SK-MEL-5 (cell line): ENCODE measurements at regions not wholly inside any gene's neighbourhood (a gene's known extent, or its start where the extent isn't known, plus 50 kb on each side); places are given as distances from the start of the nearest gene placed in this dataset.
"Not testable (repeated sequence)": the region's sequence is repeated elsewhere in the genome, so short reads cannot be mapped to it uniquely, and the experiment has no call there.

ENCODE experiments used
- DNase-seq: peaks from one replicate; pipeline ENCODE4 v3.0.0-alpha.2; 2016; ENCODE audit warnings: low read depth, low spot score
- in situ Hi-C: cut with HindIII; loops from 2 replicates; pipeline ENCODE4 v1.10.0; 2016; ENCODE audit warnings: low sequenced_read_pairs, high pct_unique_total_duplicates, low pct_unique_long_range_greater_than_20kb

DNA sequence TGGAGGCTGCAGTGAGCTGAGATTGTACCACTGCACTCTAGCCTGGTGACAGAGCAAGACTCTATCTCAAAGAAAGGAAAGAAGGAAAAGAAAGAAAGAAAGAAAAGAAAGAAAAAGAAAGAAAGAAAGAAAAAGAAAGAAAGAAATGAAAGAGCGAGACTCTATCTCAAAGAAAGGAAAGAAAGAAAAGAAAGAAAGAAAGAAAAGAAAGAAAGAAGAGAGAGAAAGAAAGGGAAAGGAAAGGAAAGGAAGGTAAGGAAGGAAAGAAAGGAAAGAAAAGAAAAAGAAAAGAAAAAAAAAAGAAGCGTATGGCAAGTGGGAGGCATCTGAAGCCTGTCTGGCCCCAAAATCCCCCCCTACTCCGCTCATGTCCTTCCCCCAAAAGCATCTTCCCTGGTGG lies 182.3 kb upstream of the MSX2 start:
- no peak for DNase-seq
- in situ Hi-C loops = no loop called here

DNA sequence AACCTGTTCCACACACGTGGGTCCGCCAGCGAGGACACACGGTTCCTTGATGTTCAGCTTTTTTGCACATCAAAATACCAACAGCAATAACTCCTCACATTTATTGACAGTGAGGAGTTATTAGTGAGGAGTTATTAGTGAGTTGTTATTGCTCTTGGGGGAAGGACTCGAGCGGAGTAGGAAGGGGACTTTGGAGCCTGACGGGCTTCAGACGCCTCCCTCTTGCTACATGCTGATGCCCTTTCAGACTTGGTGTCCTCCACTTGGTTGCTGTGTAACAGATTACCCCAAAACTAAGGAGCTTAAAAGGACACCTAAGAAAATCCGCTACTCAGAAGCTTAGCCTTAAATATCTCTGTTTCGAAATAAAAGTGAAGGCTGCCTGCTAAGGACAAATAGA lies 181.9 kb upstream of the MSX2 start:
- DNase-seq = no peak
- in situ Hi-C loops = no loop called here

DNA sequence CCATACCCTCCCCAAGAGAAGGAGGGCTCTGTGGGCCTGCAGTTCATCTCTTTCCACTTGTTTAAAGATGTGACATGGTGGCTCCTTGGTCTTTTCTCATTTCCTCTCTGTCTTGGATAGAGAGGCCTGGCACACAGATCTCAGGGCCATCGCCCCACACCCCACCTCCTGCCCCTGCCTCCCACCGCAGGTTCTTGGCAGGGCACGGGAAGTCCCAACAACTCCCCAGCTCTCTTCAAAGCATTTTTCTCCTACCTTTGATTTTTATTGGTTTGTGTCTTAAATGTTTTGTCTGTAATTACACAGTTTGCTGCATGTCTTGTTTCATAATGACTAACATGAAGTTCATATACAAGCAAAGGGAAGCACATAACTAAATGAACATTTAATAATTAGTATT lies 178.5 kb upstream of the MSX2 start:
- in situ Hi-C loops = no loop called here
- DNase-seq = no peak

DNA sequence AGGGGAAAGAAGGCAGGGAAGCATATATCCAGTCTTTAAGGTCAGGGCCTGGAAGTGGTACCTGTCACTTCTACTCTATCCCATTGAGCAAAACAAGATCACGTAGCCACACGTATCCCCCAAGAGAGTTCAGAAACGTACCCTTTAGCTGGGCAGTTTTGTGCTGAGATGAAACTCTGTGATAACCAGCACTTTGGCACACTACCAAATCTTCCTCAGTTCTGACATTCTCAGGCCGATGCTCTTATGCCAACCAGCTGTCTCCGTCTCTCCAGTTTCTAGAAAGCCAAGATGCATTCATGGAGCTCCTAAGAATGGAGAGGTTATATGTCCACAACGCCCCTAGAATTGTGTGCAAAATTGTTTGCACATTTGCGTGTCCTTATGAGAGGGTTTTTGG lies 176.6 kb upstream of the MSX2 start:
- no peak for DNase-seq
- in situ Hi-C loops = no loop called here

DNA sequence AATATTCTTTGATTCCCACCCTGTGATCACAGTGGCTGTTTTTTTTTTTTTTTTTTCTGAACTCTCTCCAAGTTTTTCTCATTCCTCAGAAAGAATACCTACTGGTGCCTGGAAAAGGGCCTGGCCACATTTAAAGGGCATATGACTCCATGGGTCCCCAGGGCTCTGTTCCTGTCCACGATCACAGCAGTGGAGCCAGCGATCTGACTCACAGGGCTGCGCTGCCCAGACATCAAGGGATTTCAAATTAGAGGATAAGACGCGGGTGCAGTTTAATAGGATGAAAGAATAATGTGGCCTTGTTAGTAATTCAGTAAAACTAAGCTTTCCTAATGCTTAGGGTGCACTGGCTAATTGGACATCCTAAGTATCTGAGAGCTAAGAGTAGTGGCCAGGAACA lies 175.1 kb upstream of the MSX2 start:
- no peak for DNase-seq
- in situ Hi-C loops = no loop called here

DNA sequence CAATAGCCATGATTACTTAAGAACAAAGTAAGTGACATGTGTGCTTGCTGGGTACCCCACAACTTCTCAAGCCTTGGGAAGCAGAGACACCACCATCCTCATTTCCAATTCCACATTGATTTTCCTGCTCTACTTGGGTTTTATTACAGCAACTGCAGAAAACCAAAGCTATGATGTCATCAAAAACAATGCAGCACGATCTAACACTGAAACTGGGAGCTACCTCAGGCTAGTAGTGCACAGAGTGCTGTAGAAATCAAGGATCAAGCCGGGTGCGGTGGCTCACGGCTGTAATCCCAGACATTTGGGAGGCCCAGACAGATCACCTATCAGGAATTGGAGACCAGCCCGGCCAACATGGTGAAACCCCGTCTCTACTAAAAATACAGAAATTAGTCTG lies 174.4 kb upstream of the MSX2 start:
- DNase-seq = no peak
- in situ Hi-C loops = no loop called here

DNA sequence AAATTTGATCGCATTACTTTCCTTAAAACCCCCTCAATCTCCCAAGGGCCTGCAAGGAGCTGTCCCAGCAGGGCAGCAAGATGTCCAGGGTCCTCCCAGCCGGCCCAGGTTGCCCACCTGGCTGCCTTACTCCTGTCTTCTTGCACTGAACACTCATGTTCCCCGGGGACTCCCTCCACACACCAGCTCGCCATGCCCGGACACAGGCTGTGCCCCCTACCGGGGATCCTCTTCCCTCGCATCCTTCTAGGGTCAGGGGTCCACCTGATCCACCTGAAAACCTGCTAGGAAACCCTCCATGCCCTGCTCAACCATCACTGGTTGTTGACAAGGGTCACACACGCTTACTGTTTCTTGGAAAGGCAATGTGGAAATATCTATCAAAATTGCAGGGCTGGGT lies 172.0 kb upstream of the MSX2 start:
- in situ Hi-C loops = no loop called here
- no peak for DNase-seq

DNA sequence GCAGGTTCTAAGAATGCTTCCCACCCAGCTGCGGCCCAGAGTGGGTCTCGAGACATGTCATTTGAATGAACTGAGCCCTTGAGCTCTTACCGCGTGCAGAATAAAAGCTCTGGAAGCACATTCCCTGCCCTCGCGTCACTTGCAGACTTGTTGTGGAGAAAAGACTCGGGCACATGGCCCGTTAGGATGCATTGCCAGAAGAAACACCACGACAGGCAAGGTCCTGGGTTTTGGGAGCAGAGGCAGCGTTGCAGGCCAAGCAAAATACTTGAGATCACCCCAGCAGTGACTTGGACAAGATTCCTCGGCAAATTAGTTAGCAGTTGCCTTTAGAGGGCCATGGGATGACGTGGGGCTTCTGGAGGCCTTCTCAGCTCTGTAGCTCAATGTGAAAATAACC lies 170.8 kb upstream of the MSX2 start:
- in situ Hi-C loops = no loop called here
- no peak for DNase-seq

DNA sequence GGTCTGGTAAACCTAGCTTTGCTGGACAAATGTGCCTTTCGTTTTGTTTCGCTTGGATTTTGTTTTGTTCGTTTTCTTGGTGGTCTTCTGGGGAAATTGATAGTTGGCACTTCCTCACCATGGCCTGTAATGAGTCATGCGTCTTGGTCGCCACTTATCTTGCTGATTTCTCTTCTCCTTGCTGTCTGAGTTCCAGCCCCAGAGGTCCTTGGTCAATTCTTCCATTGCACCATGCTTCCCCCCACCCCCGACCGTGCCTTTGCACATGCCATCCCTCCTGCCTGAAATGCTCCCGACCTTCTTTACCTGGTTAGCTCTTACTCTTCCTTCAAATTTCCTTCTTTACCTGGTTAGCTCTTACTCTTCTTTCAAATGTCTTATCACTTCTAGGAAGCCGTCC lies 168.7 kb upstream of the MSX2 start:
- in situ Hi-C loops = no loop called here
- DNase-seq = no peak

DNA sequence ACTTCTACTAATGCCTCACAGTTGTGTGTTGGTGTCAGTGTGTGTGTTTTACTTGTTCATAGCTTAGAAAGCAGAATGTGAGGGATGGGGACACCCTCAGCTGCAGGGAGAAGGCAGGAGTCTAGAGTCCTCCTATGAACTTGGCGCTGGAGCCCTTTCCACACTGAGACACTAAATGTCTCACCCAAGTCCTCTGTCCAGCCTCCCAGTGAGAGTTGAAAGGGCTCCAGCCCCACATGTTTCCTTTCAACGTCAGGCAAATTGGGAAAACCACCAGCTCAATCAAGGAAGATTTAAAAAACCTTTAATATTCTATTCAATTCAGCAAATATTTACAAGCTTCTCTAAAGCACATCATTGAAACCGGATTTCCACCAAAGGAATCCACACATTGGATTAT lies 167.6 kb upstream of the MSX2 start:
- in situ Hi-C loops = no loop called here
- DNase-seq = no peak

DNA sequence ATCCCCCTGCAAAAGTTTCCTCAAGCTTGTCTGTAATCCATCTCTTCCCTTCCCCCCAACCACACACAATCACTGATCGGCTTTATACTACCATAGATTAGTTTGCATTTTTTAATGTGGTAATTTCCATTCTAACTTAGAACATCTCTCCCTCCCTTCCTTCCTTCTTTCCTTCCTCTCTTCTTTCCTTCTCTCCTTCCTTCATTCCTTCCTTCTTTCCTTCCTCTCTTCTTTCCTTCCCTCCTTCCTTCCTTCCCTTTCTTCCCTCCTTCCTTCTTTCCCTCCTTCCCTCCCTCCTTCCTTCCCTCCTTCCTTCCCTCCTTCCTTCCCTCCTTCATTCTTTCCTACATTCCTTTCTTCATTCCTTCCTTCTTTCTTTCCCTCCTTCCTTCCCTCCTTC lies 166.2 kb upstream of the MSX2 start:
- no peak for DNase-seq
- in situ Hi-C loops = no loop called here

DNA sequence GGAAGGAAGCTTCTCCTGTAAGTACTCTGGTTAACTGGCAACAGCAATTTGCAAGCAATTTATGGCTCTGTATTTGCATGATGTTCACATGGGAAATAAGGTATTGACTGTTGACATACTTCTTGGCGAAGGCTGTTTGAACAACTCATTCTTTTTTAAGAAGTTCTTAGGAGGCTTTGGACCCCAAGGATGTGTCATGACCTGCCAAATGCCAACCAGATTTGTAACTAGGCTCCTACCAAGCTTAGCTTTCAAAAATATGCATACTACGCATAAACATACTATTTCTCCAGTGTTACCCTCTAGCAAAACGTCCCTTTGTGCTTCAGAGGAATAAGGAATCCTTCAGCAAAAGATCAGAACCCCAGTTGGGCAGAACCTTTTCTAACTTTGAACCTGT lies 165.2 kb upstream of the MSX2 start:
- no peak for DNase-seq
- in situ Hi-C loops = no loop called here

DNA sequence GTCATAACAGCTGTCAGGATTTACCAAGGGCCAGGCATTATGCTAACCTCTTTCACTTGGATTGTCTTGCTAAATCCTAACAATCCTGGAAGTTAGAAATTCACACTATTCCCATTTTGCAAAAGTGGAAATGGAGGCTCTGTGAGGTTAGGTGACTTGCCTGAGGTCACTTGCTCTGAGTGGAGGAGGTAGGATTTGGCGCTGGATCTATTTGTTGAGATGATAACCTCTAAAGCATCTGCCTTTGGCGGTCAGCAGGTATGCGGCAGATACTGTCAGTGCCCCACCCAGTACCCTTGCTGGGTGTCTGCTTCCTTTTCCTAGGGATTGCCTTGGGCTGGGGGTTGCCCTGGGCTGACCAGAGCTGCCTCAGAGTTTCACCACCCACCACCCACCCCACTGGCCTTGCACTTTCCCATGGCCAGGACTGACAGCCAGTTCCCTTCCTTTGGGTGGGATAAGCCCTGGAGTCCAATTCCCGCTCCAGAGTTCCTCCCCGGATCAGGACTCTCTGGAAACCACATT lies 164.8 kb upstream of the MSX2 start:
- in situ Hi-C loops = no loop called here
- no peak for DNase-seq

DNA sequence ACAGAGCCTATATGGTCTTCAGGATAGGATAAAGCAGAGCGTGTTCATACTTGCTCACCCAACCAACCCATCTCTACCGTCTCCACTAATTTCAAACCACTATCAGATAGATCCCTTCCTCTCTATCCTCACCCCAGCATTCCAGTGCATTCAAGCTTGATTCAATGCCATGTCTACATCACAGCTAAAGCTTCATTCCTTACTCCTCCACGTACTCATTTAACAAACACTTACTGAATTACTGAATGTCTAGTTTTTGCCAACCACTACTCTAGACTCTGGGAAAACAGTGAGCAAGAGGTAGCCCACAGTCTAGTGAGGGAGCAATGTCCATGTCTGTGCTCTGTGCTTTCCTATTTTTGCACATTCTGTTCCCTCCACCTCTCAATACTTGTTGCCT lies 163.5 kb upstream of the MSX2 start:
- no peak for DNase-seq
- in situ Hi-C loops = no loop called here

DNA sequence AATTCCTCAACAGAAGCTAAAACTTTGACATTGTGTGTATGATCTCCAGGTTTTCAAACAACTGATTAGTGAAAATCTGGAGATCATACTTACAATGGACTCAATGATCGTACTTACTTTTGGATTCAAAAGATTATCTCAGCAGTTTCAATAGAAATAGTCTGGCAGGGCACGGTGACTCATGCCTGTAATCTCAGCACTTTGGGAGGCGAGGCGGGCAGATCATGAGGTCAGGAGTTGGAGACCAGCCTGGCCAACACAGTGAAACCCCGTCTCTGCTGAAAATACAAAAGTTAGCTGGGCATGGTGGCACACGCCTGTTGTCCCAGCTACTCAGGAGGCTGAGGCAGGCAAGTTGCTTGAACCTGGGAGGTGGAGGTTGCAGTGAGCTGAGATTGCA lies 161.3 kb upstream of the MSX2 start:
- DNase-seq, in situ Hi-C loops: not testable (repeated sequence)

DNA sequence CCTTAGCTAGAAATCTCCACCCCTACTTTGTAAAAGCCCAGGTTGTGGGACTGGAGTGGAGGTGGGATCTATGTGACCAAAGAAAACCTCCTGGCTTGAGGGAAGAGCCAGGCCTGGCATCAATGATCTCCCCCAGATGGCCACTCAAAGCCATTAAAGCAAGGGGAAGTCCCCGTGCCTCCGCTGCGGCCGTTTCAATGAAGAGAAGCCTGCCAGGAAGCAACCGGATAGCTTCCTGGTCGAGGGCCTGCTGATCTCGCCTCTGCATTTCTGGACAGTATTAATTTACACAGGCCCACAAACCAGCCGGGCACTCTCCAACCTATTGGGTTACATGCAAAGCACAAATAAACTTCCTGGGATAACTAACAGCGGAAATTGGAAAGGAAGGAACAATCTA lies 160.5 kb upstream of the MSX2 start:
- in situ Hi-C loops = no loop called here
- DNase-seq = no peak

DNA sequence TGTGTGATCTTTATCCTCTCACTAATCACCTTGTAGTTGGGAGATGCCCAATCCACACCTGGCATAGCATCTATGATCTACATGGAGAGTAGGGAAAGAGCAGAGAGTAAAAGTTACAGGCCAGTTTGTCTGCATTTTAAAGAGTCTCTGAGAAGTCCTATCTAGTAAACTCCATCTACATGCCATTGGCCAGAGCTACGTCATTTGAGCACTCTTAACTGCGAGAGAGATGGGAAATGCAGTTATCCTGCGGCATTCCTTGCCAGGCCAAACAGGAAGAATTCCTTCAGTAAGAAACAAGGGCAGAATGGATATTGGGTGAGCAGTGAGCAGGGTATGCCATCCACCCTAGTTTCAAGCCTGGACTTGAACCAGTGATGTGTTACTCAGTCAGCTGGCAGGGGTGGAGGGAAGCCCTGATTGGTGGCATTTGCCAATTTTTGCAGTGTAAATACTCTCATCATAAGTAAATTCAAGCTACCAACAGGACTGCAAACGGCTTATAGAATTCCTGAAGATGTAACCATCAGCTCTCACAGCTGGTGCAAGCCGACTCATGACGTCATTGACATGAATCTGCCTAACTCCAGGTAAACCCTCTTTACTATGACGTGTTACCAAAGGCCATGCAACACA lies 156.8 kb upstream of the MSX2 start:
- in situ Hi-C loops = no loop called here
- no peak for DNase-seq

DNA sequence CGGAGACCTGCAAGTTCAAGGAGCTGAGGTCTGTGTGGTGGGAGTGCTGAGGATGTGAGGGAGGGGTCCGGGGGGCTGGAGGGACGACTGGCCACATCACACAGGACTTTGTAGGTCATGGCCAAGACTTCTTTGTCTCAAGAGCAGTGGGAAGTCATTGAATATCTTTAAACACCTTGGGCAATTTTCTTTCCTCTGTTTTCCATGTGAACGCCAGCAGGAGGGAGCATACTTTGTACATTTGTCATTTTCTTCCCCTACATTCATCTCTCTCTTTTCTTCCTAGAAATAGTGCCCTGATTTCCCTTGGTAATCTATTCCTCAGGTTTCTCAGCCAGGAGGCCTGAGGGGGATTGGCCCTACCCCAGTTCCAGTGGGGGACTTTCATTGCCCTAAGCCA lies 153.7 kb upstream of the MSX2 start:
- in situ Hi-C loops = no loop called here
- DNase-seq = no peak

DNA sequence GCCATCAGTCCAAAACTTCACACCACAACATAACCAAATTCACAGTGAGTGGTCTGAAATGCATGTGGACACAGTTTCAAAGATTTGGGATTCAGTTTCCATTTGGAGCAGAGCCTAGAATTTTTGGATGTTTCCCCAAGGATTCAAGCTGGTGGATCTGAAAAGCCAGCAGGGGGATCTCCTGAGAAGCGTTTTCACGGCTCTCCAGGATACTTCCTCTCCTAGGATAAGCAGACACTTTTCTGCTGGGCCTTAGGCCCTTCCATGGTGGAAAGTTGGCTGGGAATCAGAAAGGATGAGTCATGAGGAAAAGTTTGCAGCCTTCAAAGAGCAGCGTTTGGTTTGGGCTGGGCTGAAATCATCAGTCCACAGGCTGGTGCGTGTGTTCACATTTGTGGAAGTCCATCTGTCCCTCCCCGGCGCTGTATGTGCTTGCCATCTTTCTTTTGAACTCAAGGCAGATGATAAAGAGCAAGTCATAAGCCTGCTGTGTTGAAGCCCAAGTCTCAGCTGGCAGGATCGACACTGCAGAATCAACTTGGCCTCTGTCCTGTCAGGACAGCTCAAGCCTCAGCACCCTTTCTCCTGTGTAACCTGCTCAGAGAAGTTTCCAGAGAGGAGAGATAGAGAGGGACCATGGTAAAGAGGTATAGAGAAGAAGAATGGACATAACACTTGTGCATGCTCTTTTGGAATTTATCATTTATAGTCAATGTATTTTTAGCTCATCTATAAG lies 152.6 kb upstream of the MSX2 start:
- in situ Hi-C loops = no loop called here
- peak; percentile 78 for DNase-seq
